Stimulated activated CD4-positive, alpha-beta T cell treated with anti-CD3 and anti-CD28 coated beads, Interleukin-2, amount 100 ng/mL, for 24 hours (primary cell): ENCODE measurements at regions not wholly inside any gene's neighbourhood (a gene's known extent, or its start where the extent isn't known, plus 50 kb on each side); places are given as distances from the start of the nearest gene placed in this dataset.
"Not testable (repeated sequence)": the region's sequence is repeated elsewhere in the genome, so short reads cannot be mapped to it uniquely, and the experiment has no call there.

Experiments used
- DNase-seq, 2 donors: peaks; one replicate each; pipeline ENCODE4 v3.0.0-alpha.2; 2020

DNA sequence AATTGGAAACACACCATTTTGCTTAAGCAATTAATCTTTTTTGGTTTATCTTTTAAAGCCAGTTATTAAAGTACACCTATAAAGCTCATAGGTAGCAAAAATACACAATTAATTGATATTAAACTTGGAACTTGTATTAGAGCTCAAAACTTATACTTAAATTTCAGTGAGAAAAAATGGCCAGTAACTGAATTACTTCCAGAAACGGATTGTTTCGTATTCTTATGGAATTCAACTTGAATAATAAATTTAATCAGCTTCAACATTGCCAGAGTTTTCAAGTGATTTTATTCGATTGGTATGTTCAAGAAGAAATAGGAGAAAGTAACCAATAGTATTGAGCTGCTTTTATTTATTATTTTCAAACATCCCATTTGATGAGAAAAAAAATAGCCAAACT, 112.7 kb upstream of the PDE10A start:
- DNase-seq: no peak

DNA sequence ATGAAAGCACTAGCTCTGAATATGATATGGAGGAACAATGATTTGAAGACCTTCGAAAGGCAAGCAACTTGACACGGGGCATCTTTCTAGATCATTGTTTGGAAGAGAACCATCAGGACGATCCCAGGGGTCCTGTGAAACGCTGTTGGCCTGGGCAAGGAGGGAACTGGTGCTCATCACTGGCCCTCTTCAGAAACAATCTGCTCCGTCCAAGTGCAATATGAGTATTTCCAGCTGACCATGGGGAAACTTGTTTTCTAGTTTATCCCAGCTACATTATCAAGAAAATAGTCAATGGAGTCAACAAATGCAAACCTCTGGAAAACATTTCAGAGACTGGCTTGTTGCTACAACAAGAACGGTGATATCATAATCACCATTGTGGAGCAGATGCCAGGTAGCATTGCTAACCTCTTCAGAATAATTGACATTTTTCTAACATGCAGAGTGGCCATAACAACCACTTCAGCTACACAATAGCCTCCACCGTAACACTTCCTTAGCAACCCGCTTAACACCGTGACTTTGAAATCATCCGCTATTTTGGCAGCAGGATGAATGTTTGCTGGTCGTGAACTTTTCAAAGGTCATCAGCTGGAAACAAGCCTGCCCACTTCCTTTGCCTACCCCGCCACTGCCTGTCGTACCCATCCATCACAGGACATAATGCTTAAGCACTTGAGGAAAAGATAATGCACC, 112.0 kb upstream of the PDE10A start:
- DNase-seq: no peak

DNA sequence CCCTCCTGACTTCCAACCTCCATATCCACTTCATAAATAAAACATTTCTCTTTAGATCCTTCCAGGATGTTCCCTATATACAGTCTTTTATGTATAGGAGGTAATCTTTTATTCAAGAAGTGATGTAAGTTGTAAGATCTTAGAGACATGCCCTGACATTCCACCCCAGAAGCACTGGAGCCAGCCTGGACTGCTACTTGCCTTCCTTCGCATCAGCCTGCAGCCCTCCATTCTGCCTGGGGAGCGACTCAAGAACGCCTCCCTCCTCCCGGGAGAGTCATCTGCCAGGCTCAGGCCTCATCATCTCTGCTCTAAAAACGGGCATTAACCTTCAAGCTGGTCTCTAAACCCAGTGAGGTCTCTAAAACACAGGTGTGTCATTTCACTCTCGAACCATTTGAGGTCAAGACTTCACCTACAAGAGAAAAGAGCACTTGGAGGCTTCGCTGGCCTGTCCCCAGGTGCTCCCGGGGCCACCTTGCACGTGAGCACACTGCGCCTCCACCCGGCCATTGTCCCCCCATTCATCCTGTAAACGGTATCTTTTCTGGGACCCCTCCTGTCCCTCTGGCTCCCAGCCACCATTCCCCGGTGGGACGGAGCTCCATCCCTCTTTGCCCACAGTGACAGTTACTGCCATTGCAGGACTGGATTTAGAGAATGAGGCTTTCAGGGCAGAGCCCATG, 107.5 kb upstream of the PDE10A start:
- DNase-seq: no peak

DNA sequence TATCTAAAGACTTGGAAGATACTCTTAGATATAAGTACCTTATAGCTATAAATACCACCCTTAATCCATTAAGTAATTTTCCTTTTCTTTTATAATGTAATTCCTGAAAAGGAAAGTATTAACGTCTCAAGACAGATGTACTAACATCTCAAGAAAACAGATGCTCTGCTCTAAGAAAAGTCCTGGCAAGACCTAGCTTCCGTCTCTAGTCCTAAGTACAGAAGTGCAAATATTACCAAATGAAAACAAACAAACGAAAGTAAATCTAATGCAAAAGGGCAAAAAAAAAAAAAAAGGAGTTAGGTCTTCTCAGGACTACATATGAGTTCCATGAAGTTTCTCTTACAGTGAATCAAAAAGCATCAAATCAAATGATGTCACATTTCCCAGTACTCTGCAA, 106.8 kb upstream of the PDE10A start:
- no peak for DNase-seq

DNA sequence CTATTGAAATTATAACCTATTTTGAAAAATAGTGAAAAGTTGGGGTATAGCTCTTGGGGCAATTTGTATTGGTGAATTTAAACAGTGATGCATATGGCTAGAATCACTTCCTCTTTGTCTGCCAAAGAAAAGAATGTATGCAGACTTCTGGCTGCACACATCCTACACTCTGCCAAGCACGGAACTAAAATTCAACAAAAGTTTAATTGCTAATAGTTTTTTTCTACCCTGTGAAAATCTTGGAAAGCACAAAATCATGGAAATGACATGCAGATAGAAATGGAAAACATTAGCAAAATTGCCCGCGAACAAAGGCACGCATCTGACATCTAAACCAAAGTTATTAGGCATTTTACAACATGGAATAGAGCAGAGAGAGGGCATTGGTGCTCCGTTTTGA, 106.4 kb upstream of the PDE10A start:
- DNase-seq: no peak

- DNase-seq: no peak
Measured at GRCh38 chr6:165768961-165769360, 105.9 kb upstream of the PDE10A start.

GRCh38 chr6:165767228-165767627, 104.2 kb upstream of the PDE10A start:
- no peak for DNase-seq

- no peak for DNase-seq
Measured at GRCh38 chr6:165766457-165766856, 103.4 kb upstream of the PDE10A start.

DNA sequence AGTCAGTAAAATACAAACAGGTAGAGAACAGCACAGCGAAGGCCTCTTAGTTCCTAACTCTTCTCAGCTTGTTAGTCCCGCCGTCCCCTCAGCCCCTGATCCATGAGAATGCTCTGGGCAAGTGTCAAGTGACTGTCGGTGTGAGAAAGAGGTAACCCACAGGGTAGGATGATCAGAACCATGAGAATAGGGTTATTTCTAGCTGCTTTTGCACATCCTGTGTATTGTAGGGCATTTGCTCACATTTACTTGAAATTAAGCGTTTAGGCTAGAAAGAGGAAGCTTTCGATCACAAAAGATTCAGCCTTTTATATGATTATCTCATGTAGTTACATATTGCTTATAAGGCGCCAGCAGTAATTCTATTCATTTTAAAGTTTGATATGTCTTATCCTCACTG, 103.0 kb upstream of the PDE10A start:
- no peak for DNase-seq

GRCh38 chr6:165765256-165765655, 102.2 kb upstream of the PDE10A start:
- DNase-seq: not testable (repeated sequence)

DNA sequence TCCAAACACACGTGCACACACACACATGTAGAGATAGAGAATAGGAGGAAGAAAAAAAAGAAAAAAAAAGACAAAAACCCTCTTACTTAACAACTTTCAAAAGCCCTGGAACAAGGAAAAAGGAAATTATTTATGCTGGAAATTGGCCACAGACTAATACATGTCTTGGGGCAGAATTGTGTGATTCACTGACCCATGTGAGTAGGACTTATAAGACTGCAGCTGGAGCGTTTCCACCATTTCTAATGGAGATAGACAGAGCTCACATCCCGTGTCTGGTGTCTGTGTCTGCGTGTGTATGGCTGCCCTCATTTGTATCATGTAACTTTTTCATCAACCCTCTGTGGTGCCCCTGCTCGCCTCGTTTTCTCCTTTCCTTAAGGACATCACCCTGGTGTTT, 99.8 kb upstream of the PDE10A start:
- DNase-seq: no peak

GRCh38 chr6:165762125-165762524, 99.1 kb upstream of the PDE10A start:
- DNase-seq: no peak

- no peak for DNase-seq
Measured at GRCh38 chr6:165760803-165761185, 97.8 kb upstream of the PDE10A start.

- no peak for DNase-seq
Measured at GRCh38 chr6:165760126-165760802, 97.2 kb upstream of the PDE10A start.

DNA sequence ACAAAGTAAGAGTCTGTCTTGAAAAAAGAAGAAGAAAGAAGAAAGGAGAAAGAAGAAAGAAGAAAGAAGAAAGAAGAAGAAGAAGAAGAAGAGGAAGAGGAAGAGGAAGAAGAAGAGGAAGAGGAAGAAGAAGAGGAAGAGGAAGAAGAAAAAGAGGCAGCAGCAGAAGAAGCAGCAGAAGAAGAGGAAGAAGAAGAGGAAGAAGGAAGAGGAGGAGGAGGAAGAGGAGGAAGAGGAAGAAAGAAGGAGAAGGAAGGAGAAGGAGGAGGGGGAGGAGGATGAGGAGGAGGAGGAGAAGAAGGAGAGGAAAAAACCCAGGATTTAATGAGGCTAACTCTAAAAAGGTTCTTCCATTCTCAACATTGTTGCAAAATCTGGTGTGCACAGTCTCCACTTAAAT, 95.4 kb upstream of the PDE10A start:
- DNase-seq: no peak

- no peak for DNase-seq
Measured at GRCh38 chr6:165755583-165755982, 92.5 kb upstream of the PDE10A start.

DNA sequence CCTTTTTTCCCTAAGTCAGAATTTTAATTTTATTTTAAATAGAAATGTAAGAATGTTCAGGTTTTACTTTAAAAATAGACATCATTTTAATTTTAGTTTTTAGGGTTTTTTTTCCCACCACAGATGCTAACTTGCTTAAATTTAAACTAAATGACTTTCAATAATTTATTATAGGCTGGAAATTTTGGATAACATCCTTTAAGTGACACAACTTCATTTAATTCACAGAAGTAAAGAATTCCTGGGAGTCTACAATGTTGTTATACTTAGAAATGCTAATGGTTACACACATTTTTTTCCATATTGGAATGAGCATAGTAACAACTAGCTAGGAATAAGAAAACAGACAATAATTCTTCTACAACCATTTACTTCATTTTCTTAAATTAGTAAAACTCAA, 90.5 kb upstream of the PDE10A start:
- no peak for DNase-seq

DNA sequence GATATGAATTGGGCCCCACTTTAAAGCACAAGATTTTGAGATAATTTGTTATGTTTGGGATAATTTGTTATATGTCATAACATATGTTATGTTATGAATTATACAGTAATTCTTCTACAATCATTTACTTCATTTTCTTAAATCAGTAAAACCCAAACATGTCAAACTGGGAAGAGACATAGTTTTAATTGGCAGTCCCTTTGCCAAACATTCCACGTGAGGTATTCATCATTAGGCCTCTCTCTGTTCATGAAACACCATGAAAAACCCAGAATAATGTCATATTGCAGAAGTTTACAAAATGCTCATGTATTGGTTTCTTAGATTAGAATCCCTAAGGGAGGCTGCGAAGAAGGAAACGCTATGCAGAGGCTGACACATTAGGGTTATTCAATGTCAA, 89.4 kb upstream of the PDE10A start:
- no peak for DNase-seq

- no peak for DNase-seq
Measured at GRCh38 chr6:165751486-165751885, 88.4 kb upstream of the PDE10A start.

DNA sequence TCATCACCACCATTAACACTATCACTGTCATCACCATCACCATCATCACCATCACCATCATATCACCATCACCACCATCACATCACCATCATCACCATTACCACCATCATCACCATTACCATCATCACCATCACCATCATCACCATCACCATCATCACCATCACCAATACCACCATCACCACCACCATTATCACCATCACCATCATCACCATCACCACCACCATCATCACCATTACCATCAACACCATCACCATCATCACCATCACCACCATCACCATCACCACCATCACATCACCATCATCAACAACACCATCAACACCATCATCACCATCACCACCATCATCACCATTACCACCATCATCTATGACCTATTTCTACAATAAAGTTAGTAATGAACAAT, 86.1 kb upstream of the PDE10A start:
- no peak for DNase-seq

DNA sequence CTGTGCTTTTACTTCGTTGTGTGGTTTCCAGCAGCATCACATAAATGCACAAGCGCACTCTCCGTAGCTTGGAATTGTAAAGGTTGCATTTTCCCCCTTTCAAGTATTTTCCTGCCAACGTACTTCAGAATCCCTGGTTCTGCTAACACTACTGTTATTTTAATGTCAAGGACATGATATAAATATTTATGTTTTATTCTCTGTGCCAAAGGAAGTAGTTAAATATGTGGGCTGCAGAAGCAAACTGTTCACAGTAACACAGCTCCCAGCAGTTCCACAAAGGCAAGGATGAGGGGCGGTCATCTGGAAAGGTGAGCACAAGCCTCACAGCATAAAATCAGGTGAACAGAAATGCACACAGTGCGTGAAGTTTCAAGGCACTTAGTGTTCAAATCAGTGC, 85.3 kb upstream of the PDE10A start:
- DNase-seq: no peak

- DNase-seq: no peak
Measured at GRCh38 chr6:165747963-165748362, 84.9 kb upstream of the PDE10A start.

DNA sequence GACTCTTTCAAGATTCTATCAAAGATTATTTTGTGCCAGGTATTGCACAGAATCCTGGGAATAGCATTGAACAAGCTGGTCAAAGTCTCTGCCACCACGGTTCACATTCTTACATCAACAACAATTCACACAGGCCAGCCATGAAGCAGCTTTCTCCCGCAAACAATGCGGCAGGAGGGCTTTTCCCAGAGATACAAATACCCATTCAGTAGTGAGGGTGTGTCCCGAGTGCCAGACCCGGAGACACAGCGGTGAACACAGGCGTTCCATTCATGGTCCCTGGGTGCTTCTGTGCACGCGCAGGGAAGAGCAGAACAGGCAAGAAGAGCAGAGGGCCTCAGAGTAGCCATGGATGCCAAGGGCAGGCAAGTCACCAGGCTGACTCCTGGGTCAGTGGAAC, 83.3 kb upstream of the PDE10A start:
- no peak for DNase-seq

GRCh38 chr6:165745492-165745891, 82.5 kb upstream of the PDE10A start:
- DNase-seq: no peak
